ENCODE measurements at regions not wholly inside any gene's neighbourhood (a gene's known extent, or its start where the extent isn't known, plus 50 kb on each side); places are given as distances from the start of the nearest gene placed in this dataset.

DNA sequence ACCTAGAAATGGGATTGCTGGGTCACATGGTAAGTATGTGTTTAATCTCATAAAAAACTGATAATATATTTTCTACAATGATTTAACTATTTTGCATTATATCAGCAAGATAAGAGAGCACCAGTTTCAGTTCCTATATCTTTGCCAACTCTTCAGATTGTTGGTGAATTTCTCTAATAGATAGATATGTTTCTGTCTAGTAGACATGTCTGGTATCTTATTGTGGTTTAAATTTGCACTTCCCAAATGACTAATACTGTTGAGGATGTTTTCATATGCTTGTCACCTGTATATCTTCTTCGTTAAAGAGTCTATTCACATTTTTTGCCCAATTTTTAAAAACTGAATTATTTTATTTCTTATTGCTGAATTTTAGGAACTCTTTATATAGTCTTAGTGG, 113.8 kb upstream of the UXS1 start:
- no peak for TF ChIP-seq SMC3 (conservative IDR thresholded peaks at IDR 0.05; ENCODE audit: insufficient read depth, low read depth, low read length)
- TF ChIP-seq, protein P1, sequence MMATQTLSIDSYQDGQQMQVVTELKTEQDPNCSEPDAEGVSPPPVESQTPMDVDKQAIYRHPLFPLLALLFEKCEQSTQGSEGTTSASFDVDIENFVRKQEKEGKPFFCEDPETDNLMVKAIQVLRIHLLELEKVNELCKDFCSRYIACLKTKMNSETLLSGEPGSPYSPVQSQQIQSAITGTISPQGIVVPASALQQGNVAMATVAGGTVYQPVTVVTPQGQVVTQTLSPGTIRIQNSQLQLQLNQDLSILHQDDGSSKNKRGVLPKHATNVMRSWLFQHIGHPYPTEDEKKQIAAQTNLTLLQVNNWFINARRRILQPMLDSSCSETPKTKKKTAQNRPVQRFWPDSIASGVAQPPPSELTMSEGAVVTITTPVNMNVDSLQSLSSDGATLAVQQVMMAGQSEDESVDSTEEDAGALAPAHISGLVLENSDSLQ (IDR thresholded peaks at IDR 0.05): no peak
- TF ChIP-seq SP1 (CRISPR knock-in tag; IDR thresholded peaks at IDR 0.05): no peak
- TF ChIP-seq ZNF785 (CRISPR knock-in tag; IDR thresholded peaks at IDR 0.05): no peak
- no peak for TF ChIP-seq SMAD1 (IDR thresholded peaks at IDR 0.05; ENCODE audit: low read depth, low read length, partially characterized antibody)
- TF ChIP-seq POLR2AphosphoS5 (IDR thresholded peaks at IDR 0.05; ENCODE audit: control insufficient read depth, insufficient read depth, low read depth, low read length): no peak
- TF ChIP-seq, protein P2, sequence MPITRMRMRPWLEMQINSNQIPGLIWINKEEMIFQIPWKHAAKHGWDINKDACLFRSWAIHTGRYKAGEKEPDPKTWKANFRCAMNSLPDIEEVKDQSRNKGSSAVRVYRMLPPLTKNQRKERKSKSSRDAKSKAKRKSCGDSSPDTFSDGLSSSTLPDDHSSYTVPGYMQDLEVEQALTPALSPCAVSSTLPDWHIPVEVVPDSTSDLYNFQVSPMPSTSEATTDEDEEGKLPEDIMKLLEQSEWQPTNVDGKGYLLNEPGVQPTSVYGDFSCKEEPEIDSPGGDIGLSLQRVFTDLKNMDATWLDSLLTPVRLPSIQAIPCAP (CRISPR knock-in tag; IDR thresholded peaks at IDR 0.05; ENCODE audit: borderline replicate concordance): no peak
- no peak for TF ChIP-seq ZEB2 (IDR thresholded peaks at IDR 0.05)
- TF ChIP-seq, protein P3, sequence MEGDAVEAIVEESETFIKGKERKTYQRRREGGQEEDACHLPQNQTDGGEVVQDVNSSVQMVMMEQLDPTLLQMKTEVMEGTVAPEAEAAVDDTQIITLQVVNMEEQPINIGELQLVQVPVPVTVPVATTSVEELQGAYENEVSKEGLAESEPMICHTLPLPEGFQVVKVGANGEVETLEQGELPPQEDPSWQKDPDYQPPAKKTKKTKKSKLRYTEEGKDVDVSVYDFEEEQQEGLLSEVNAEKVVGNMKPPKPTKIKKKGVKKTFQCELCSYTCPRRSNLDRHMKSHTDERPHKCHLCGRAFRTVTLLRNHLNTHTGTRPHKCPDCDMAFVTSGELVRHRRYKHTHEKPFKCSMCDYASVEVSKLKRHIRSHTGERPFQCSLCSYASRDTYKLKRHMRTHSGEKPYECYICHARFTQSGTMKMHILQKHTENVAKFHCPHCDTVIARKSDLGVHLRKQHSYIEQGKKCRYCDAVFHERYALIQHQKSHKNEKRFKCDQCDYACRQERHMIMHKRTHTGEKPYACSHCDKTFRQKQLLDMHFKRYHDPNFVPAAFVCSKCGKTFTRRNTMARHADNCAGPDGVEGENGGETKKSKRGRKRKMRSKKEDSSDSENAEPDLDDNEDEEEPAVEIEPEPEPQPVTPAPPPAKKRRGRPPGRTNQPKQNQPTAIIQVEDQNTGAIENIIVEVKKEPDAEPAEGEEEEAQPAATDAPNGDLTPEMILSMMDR (IDR thresholded peaks at IDR 0.05 in 2 of 3, conservative IDR thresholded peaks at IDR 0.05 in 1 of 3; ENCODE audit: insufficient read depth in 2 of 3, low read depth in 1 of 3, low read length in 3 of 3): no peak
- no peak for TF ChIP-seq FOS (IDR thresholded peaks at IDR 0.05; ENCODE audit: extremely low read depth, insufficient read length)

Measured in K562 (cell line).